A549 (cell line): ENCODE measurements at regions not wholly inside any gene's neighbourhood (a gene's known extent, or its start where the extent isn't known, plus 50 kb on each side); places are given as distances from the start of the nearest gene placed in this dataset.

Source experiments
- ATAC-seq, 2 experiments: fragments of 200-7000 bp in 1 of 2; fragments of >200 bp in 1 of 2; cut with Nextera tagmentation in 1 of 2; cut with Tn5 transposase in 1 of 2; 3 replicates each; pipeline versions ENCODE4 v1.8.0 to v1.9.1; 2018 to 2020; ENCODE audit warnings: mild to moderate bottlenecking in 1 of 2, moderate library complexity in 1 of 2
- CTCF ChIA-PET: fragments of 300-600 bp; sonication (Branson Sonifier 250); formaldehyde crosslinking; extraction: SDS; loops from one replicate; lab custom pipeline; 2021; ENCODE audit warnings: antibody characterized with exemption, inconsistent platforms; lab: Yijun Ruan, JAX
- POLR2A ChIA-PET: fragments of 350-600 bp; formaldehyde crosslinking; extraction: SDS; loops from one replicate; lab custom pipeline; 2021; ENCODE audit warnings: antibody characterized with exemption, inconsistent platforms; lab: Yijun Ruan, JAX
- DNase-seq, 2 experiments: peaks; one replicate each; pipeline versions ENCODE4 v3.0.0 to v3.0.0-alpha.2; 2011 to 2016; ENCODE audit warnings: low read depth in 1 of 2, low spot score in 1 of 2
- FAIRE-seq: peaks from 2 replicates; lab custom pipeline; 2011; peaks lifted over from hg19 to GRCh38; lab: Jason Lieb, UNC
- H3K27ac ChIP-seq, 2 experiments: fragments of >200 bp; sonication (Bioruptor Twin); formaldehyde crosslinking; 3 replicates each; pipeline ENCODE4 v1.5.1; 2016 to 2017
- H3K4me1 ChIP-seq: fragments of >200 bp; sonication (Bioruptor Twin); formaldehyde crosslinking; 3 replicates; pipeline ENCODE4 v1.6.1; 2016
- H3K4me2 ChIP-seq: fragments of >200 bp; sonication (Bioruptor Twin); formaldehyde crosslinking; 3 replicates; pipeline ENCODE4 v1.6.1; 2016
- H3K4me3 ChIP-seq: fragments of >200 bp; sonication (Bioruptor Twin); formaldehyde crosslinking; 3 replicates; pipeline ENCODE4 v1.5.1; 2016
- H3K9me3 ChIP-seq: fragments of >200 bp; sonication (Bioruptor Twin); formaldehyde crosslinking; 3 replicates; pipeline ENCODE4 v1.6.1; 2016
- ATOH8 ChIP-seq: fragments of 250-450 bp; sonication (Bioruptor Pico); IDR thresholded peaks from 2 replicates; pipeline ENCODE4 v1.5.0; 2020; ENCODE audit warnings: low read depth, mild to moderate bottlenecking, moderate library complexity
- BHLHE40 ChIP-seq: IDR thresholded peaks from 2 replicates; pipeline ENCODE4 v1.6.1; 2012; ENCODE audit warnings: low read depth, low read length, inconsistent platforms
- CBX2 ChIP-seq: fragments of 200-600 bp; sonication (generic); IDR thresholded peaks from 2 replicates; pipeline ENCODE4 v1.6.1; 2016; ENCODE audit warnings: low read depth, mild to moderate bottlenecking, borderline replicate concordance
- CEBPB ChIP-seq, 2 experiments: fragments of >200 bp in 1 of 2; sonication (Bioruptor Twin) in 1 of 2; formaldehyde crosslinking in 1 of 2; IDR thresholded peaks; 2 replicates each; pipeline ENCODE4 v1.6.1; 2012 to 2016
- CTCF ChIP-seq: fragments of >200 bp; sonication (Bioruptor Twin); formaldehyde crosslinking; IDR thresholded peaks from 3 replicates; pipeline ENCODE4 v1.5.1; 2016
- ELK1 ChIP-seq: fragments of 150-350 bp; IDR thresholded peaks from 2 replicates; pipeline ENCODE4 v1.6.1; 2014; ENCODE audit warnings: low read depth, mild to moderate bottlenecking, low read length
- EP300 ChIP-seq, 2 experiments: fragments of >200 bp; sonication (Bioruptor Twin); formaldehyde crosslinking; IDR thresholded peaks; 2 replicates in 1 of 2; 3 replicates in 1 of 2; pipeline ENCODE4 v1.6.1; 2016 to 2017
- FOSL2 ChIP-seq, 2 experiments: fragments of 450-650 bp in 1 of 2; fragments of >200 bp in 1 of 2; sonication (Bioruptor Twin) in 1 of 2; formaldehyde crosslinking; IDR thresholded peaks; 2 replicates each; pipeline versions ENCODE4 v1.5.0 to v1.6.1; 2016 to 2020; ENCODE audit warnings: mild to moderate bottlenecking in 1 of 2, moderate library complexity in 1 of 2
- GATA3 ChIP-seq: IDR thresholded peaks from 2 replicates; pipeline ENCODE4 v1.6.1; 2012; ENCODE audit warnings: borderline replicate concordance
- HDAC2 ChIP-seq: fragments of 200-600 bp; sonication (generic); IDR thresholded peaks from 2 replicates; pipeline ENCODE4 v1.6.1; 2016
- HES2 ChIP-seq: fragments of >200 bp; sonication (Bioruptor Twin); formaldehyde crosslinking; IDR thresholded peaks from 2 replicates; pipeline ENCODE4 v1.6.1; 2016
- HEYL ChIP-seq: fragments of 250-450 bp; sonication (Bioruptor Pico); IDR thresholded peaks from 2 replicates; pipeline ENCODE4 v1.8.0; 2021; ENCODE audit warnings: mild to moderate bottlenecking, moderate library complexity
- HOXB5 ChIP-seq: fragments of 250-450 bp; sonication (Bioruptor Pico); IDR thresholded peaks from 2 replicates; pipeline ENCODE4 v1.5.0; 2020; ENCODE audit warnings: mild to moderate bottlenecking, moderate library complexity
- KDM1A ChIP-seq: fragments of 200-600 bp; sonication (generic); IDR thresholded peaks from 2 replicates; pipeline ENCODE4 v1.6.1; 2016; ENCODE audit warnings: low read depth, mild to moderate bottlenecking
- KDM5A ChIP-seq: fragments of 200-600 bp; sonication (generic); IDR thresholded peaks from 2 replicates; pipeline ENCODE4 v1.6.1; 2016; ENCODE audit warnings: antibody characterized with exemption, mild to moderate bottlenecking
- MAFK ChIP-seq: fragments of 450-650 bp; IDR thresholded peaks from 2 replicates; pipeline ENCODE4 v1.6.1; 2014; ENCODE audit not compliant: partially characterized antibody
- NFE2L2 ChIP-seq: fragments of 150-350 bp; conservative IDR thresholded peaks from 2 replicates; pipeline ENCODE4 v1.6.1; 2014; ENCODE audit warnings: low read length
- NPAS2 ChIP-seq: fragments of 250-450 bp; sonication (Bioruptor Pico); IDR thresholded peaks from 2 replicates; pipeline ENCODE4 v1.8.0; 2022; ENCODE audit warnings: mild to moderate bottlenecking, moderate library complexity, borderline replicate concordance
- PBX3 ChIP-seq: IDR thresholded peaks from 2 replicates; pipeline ENCODE4 v1.6.1; 2012
- PHF8 ChIP-seq: fragments of 200-600 bp; sonication (generic); IDR thresholded peaks from 2 replicates; pipeline ENCODE4 v1.6.1; 2016; ENCODE audit warnings: low read depth, mild to moderate bottlenecking, antibody characterized with exemption, moderate library complexity, borderline replicate concordance
- POLR2A ChIP-seq: IDR thresholded peaks from 2 replicates; pipeline ENCODE4 v1.6.1; 2012; ENCODE audit warnings: mild to moderate bottlenecking, low read length
- POLR2AphosphoS2 ChIP-seq: conservative IDR thresholded peaks from 2 replicates; pipeline ENCODE4 v1.6.1; 2012; ENCODE audit warnings: low read length, improper control_type of control experiment, inconsistent platforms
- RARB ChIP-seq: fragments of 250-450 bp; sonication (Bioruptor Pico); IDR thresholded peaks from 2 replicates; pipeline ENCODE4 v1.8.0; 2021; ENCODE audit warnings: mild to moderate bottlenecking, moderate library complexity
- RNF2 ChIP-seq: fragments of 200-600 bp; sonication (generic); IDR thresholded peaks from 2 replicates; pipeline ENCODE4 v1.6.1; 2016; ENCODE audit warnings: low read depth, mild to moderate bottlenecking, antibody characterized with exemption, moderate library complexity, borderline replicate concordance
- SMC3 ChIP-seq: fragments of >200 bp; sonication (Bioruptor Twin); formaldehyde crosslinking; IDR thresholded peaks from 3 replicates; pipeline ENCODE4 v1.6.1; 2018; ENCODE audit warnings: inconsistent platforms
- TFCP2L1 ChIP-seq: fragments of 250-450 bp; sonication (Bioruptor Pico); IDR thresholded peaks from 2 replicates; pipeline ENCODE4 v1.5.0; 2021; ENCODE audit warnings: mild to moderate bottlenecking
- ZC3H11A ChIP-seq: fragments of 450-650 bp; IDR thresholded peaks from 2 replicates; pipeline ENCODE4 v1.6.1; 2014; ENCODE audit warnings: antibody characterized with exemption, mild to moderate bottlenecking
- ZSCAN20 ChIP-seq: fragments of 250-450 bp; sonication (Bioruptor Pico); IDR thresholded peaks from 2 replicates; pipeline ENCODE4 v1.8.0; 2022; ENCODE audit warnings: mild to moderate bottlenecking, moderate library complexity
- WGBS: methylation state at CpG from one replicate; pipeline ENCODE4 v1.1.6; 2017; ENCODE audit errors: missing lambda C conversion rate; 5-methylcytosine and 5-hydroxymethylcytosine counted together

DNA sequence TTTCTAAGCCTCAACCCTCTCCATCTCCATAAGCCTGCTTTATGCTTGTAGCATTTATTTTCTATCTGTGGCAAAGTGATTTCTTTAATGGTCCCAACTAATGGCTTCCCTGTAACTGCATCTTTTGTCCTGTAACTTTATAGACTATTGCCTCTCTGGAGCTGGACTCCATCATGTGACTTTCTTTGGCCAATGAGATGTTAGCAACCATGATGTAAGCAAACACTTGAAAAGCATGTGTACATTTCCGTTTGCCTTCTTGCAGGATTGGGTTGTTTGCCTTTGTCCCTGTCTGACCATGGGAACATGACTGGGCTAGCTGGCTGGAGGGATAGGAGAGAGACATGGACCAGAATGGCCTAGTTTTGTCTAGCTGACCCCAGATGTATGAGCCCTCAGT, 106.0 kb upstream of the LRIG1 start:
- Histone ChIP-seq H3K4me1 (0 out of 3 replicates have a peak, but pooled peaks cover 3% of the 10 kb centered on the region), H3K9me3 (no peaks in the 10 kb centered on the region), H3K4me3 (no peak overlapping the region), H3K27ac (no peak overlapping the region), H3K4me2 (no peak overlapping the region)
- FAIRE-seq (no peak), DNase-seq (peak in 1 of 2 experiments; percentile 13), ATAC-seq (no peak)
- ChIA-PET POLR2A (no interaction called here), CTCF (no interaction called here)
- 14% methylated on average over 1 of the region's 1 CpG for WGBS
- TF ChIP-seq NFE2L2: no peak
- TF ChIP-seq CEBPB (IDR thresholded peaks at IDR 0.05): no peak
- no peak for TF ChIP-seq HES2
- no peak for TF ChIP-seq POLR2A
- TF ChIP-seq HOXB5 (CRISPR knock-in tag): no peak
- TF ChIP-seq EP300 (IDR thresholded peaks at IDR 0.05): no peak
- TF ChIP-seq PBX3: no peak
- no peak for TF ChIP-seq CTCF
- no peak for TF ChIP-seq SMC3
- TF ChIP-seq MAFK: no peak
- no peak for TF ChIP-seq KDM1A
- TF ChIP-seq ZC3H11A: no peak
- TF ChIP-seq BHLHE40: no peak

DNA sequence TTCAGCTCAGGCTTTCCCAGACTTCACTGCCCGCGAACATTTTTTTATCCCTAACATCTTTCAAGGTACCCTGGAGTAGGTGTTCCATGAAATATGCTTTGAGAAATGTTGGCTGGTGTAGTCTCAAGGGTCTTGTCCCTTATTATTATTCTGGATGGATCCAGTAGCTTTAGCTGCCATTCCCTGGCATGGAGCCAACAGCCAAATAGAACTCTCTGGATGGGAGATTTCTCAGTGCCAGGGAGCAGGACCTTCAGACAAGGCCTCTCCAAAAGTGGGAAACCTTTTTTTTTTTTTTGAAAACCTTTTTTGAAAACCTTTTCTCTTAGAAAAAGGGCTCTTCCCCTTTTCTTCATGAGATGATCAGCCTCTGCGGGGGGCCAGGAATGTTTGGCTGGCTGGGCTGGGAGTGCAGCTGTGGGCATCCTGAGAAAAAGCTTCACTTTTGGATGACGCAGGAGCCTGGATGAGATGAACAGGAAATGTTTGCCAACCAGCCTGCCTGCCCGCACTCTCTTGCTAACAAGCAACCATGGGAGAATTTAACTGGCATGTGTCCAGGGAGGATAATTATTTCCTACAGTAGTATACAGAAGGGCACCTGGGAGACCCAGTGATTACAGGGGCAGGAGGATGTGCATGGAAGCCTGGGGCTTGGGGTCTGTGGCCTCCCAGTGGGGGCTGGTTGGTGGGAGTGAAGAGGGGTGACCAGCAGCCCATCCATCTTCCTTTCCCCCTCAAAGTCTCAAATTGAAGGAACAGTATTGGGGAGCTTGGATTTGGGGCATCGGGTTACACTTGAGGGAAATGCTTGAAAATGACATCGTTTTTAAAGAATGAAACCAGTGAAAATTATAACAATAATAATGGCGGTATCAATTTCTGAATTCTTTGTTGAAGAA, 109.1 kb upstream of the LRIG1 start:
- ChIA-PET POLR2A (no interaction called here), CTCF (no interaction called here)
- FAIRE-seq (no peak), DNase-seq (peak in 1 of 2 experiments; percentile 29), ATAC-seq (no peak)
- no peak for TF ChIP-seq KDM5A
- TF ChIP-seq RNF2: no peak
- TF ChIP-seq ATOH8 (CRISPR knock-in tag): no peak
- no peak for TF ChIP-seq RARB (CRISPR knock-in tag)
- TF ChIP-seq CBX2: no peak
- no peak for TF ChIP-seq ELK1
- TF ChIP-seq ZC3H11A: no peak
- no peak for TF ChIP-seq EP300 (IDR thresholded peaks at IDR 0.05)
- TF ChIP-seq PHF8: no peak
- TF ChIP-seq HOXB5 (CRISPR knock-in tag): no peak
- TF ChIP-seq TFCP2L1 (CRISPR knock-in tag): no peak
- no peak for TF ChIP-seq HEYL
- TF ChIP-seq HDAC2: no peak
- TF ChIP-seq ZSCAN20 (CRISPR knock-in tag): no peak
- no peak for TF ChIP-seq NPAS2 (CRISPR knock-in tag)
- TF ChIP-seq POLR2AphosphoS2: no peak
- TF ChIP-seq GATA3: no peak
- no peak for TF ChIP-seq FOSL2 (IDR thresholded peaks at IDR 0.05)
- no peak for TF ChIP-seq FOSL2 (CRISPR knock-in tag; IDR thresholded peaks at IDR 0.05)
- H3K4me2 ChIP-seq: no peak overlapping the region
- H3K27ac ChIP-seq: peak overlapping the region; percentile 33 to 49; a peak in 1 of 6 replicates
- 76% methylated on average over 8 of the region's 8 CpGs for WGBS
- H3K4me3 ChIP-seq: no peak overlapping the region
- no peaks in the 10 kb centered on the region for H3K4me1 ChIP-seq
- H3K9me3 ChIP-seq: no peaks in the 10 kb centered on the region
